ENCODE measurements at regions not wholly inside any gene's neighbourhood (a gene's known extent, or its start where the extent isn't known, plus 50 kb on each side); places are given as distances from the start of the nearest gene placed in this dataset.

- TF ChIP-seq MYC (IDR thresholded peaks at IDR 0.05; ENCODE audit: low read depth, low read length) = no peak
- no peak for TF ChIP-seq POLR2A (IDR thresholded peaks at IDR 0.05; ENCODE audit: low read depth, low read length)
- TF ChIP-seq EZH2 (IDR thresholded peaks at IDR 0.05; ENCODE audit: borderline replicate concordance, low read depth, low read length, severe bottlenecking) = no peak
- no peak for TF ChIP-seq POLR2AphosphoS5 (IDR thresholded peaks at IDR 0.05; ENCODE audit: insufficient read depth, low read depth, low read length)
- no peak for TF ChIP-seq CTCF (IDR thresholded peaks at IDR 0.05; ENCODE audit: extremely low read depth in 1 of 2, insufficient read depth in 1 of 2, low read depth in 1 of 2, low read length in 2 of 2)
- TF ChIP-seq GATA2 (IDR thresholded peaks at IDR 0.05; ENCODE audit: insufficient read depth, insufficient read length, low read depth, low read length) = no peak
- TF ChIP-seq JUN (IDR thresholded peaks at IDR 0.05; ENCODE audit: borderline replicate concordance, insufficient read depth, insufficient read length, low read depth) = no peak
- TF ChIP-seq FOS (IDR thresholded peaks at IDR 0.05; ENCODE audit: borderline replicate concordance, insufficient read depth, low read length) = no peak
- no peak for TF ChIP-seq MAX (IDR thresholded peaks at IDR 0.05; ENCODE audit: insufficient read depth, insufficient read length)
- FAIRE-seq = no peak
- H3K9me1 ChIP-seq (replicated peaks; ENCODE audit: control insufficient read depth, extremely low read depth, insufficient read depth, low read length) = no peaks in the 10 kb centered on the region
- CTCF ChIA-PET = interaction anchor here (1.1 kb wide), 1 partner anchor 8 kb away, joined by 3 read pairs; no protein-coding TSS in a partner anchor
- H4K20me1 ChIP-seq (replicated peaks; ENCODE audit: control insufficient read depth, extremely low read depth, insufficient read depth, low read length) = no peaks in the 10 kb centered on the region
- intact Hi-C loops (cut with micrococcal nuclease) = no loop called here
- H3K4me1 ChIP-seq (ENCODE audit: control insufficient read depth, extremely low read depth, insufficient read depth, low read length) = no peaks in the 10 kb centered on the region
- no peaks in the 10 kb centered on the region for H3K36me3 ChIP-seq (ENCODE audit: control insufficient read depth in 2 of 2, extremely low read depth in 1 of 2, insufficient read depth in 2 of 2, low read length in 2 of 2)
- no peak overlapping the region for H3K4me2 ChIP-seq (ENCODE audit: insufficient read depth, low read length)
- no peak overlapping the region for H3K9ac ChIP-seq (replicated peaks; ENCODE audit: extremely low read depth, insufficient read depth, low read length)
- dilution Hi-C loops (cut with MboI; ENCODE audit: extremely low pct_ligation_motif_present, low sequenced_read_pairs) = no loop called here
- no peak overlapping the region for H3K4me3 ChIP-seq (replicated peaks in 1 of 3; ENCODE audit: insufficient read depth in 1 of 3, low read depth in 1 of 3, low read length in 3 of 3)
- peaks cover 0 to 2% of the 10 kb centered on the region in 2 experiments for H3K27me3 ChIP-seq (ENCODE audit: control insufficient read depth in 2 of 2, insufficient read depth in 2 of 2, low read length in 2 of 2)
- DNase-seq (ENCODE audit: low read depth, low spot score) = no peak
- H2AFZ ChIP-seq (ENCODE audit: low read depth, low read length) = no peak overlapping the region
- POLR2A ChIA-PET = no interaction called here
- H3K27ac ChIP-seq (ENCODE audit: insufficient read depth, low read depth, low read length) = no peak overlapping the region
- H3K9me3 ChIP-seq (replicated peaks; ENCODE audit: control insufficient read depth, insufficient read depth, low read length) = no peaks in the 10 kb centered on the region
- no peaks in the 10 kb centered on the region for H3K79me2 ChIP-seq (ENCODE audit: control insufficient read depth, insufficient read depth, low read length)
- BruUV-seq (replicated peaks) = no TSS peak
Measured at GRCh38 chr5:92492908-92493307, 1088.1 kb downstream of the NR2F1-AS1 start.

Measured in endothelial cell of umbilical vein (primary cell).